ENCODE measurements at regions not wholly inside any gene's neighbourhood (a gene's known extent, or its start where the extent isn't known, plus 50 kb on each side); places are given as distances from the start of the nearest gene placed in this dataset.

DNA sequence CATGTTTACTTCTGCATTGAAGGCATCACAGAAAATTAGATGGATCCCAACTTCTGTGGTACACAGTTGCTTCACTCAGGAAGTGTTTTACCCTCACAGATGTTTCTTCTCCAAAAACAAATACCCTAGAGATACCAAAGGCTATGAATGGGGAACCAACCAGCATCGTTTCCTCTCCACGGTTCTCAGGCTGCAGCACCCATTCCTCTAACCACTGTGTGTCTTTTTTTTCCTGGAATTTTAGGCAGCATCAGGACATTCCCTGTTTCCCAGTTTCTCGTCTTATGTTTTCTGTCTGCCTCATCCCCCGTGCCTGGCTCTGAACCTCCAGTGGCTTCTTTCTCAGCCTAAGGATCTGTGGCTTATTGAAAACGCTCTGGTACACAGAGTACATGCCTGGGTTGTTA is 72.0 kb upstream of the TBX5 start:
- H3K4me3 ChIP-seq (ENCODE audit: low read depth, low read length), result no peak overlapping the region
- no peak for TF ChIP-seq CTCF (IDR thresholded peaks at IDR 0.05; ENCODE audit: low read depth, low read length)
- H3K27me3 ChIP-seq (ENCODE audit: insufficient read depth, low read depth, severe bottlenecking), result peaks cover 91% of the 10 kb centered on the region
- H3K27ac ChIP-seq, result no peak overlapping the region
- H3K9me3 ChIP-seq (ENCODE audit: severe bottlenecking), result no peaks in the 10 kb centered on the region
- DNase-seq, result no peak
- H3K36me3 ChIP-seq, result no peaks in the 10 kb centered on the region

GRCh38 chr12:114476159-114476558 is 70.2 kb upstream of the TBX5 start:
- H3K27me3 ChIP-seq (ENCODE audit: insufficient read depth, low read depth, severe bottlenecking), result peaks cover 91% of the 10 kb centered on the region

DNA sequence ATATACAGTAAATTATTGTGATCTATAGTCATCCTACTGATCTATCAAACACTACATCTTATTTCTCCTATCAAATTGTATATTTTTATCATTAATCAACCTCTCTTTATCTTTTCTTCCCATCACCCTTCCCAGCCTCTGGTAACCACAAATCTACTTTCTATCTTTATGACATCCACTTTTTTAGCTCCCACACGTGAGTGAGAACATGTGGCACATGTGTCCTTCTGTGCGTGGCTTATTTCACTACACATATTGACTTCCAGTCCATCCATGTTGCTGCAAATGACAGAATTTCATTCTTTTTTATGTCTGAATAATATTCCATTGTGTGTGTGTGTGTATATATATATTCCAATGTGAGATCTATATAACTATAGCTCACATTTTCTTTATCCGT is 67.8 kb upstream of the TBX5 start:
- Histone ChIP-seq H3K4me3 (ENCODE audit: low read depth, low read length) (no peak overlapping the region), H3K27me3 (ENCODE audit: insufficient read depth, low read depth, severe bottlenecking) (peaks cover 87% of the 10 kb centered on the region)
- no peak for DNase-seq

More at GRCh38 chr12:114476159-114476558, 70.2 kb upstream of the TBX5 start:
- H3K9me3 ChIP-seq (ENCODE audit: severe bottlenecking), result no peaks in the 10 kb centered on the region
- TF ChIP-seq CTCF (IDR thresholded peaks at IDR 0.05; ENCODE audit: low read depth, low read length), result peak; percentile 26; the same call in 1 of the 2 replicates
- H3K36me3 ChIP-seq, result no peaks in the 10 kb centered on the region
- H3K4me3 ChIP-seq (ENCODE audit: low read depth, low read length), result no peak overlapping the region
- DNase-seq, result no peak
- H3K27ac ChIP-seq, result no peak overlapping the region

GRCh38 chr12:114473018-114473417 is 67.1 kb upstream of the TBX5 start:
- TF ChIP-seq CTCF (IDR thresholded peaks at IDR 0.05; ENCODE audit: low read depth, low read length), result no peak
- Histone ChIP-seq H3K9me3 (ENCODE audit: severe bottlenecking) (no peaks in the 10 kb centered on the region), H3K27ac (no peak overlapping the region), H3K36me3 (no peaks in the 10 kb centered on the region), H3K4me3 (ENCODE audit: low read depth, low read length) (no peak overlapping the region), H3K27me3 (ENCODE audit: insufficient read depth, low read depth, severe bottlenecking) (peaks cover 80% of the 10 kb centered on the region)
- DNase-seq, result no peak

More for the DNA sequence above, 67.8 kb upstream of the TBX5 start:
- no peaks in the 10 kb centered on the region for H3K36me3 ChIP-seq
- no peak for TF ChIP-seq CTCF (IDR thresholded peaks at IDR 0.05; ENCODE audit: low read depth, low read length)
- H3K9me3 ChIP-seq (ENCODE audit: severe bottlenecking), result no peaks in the 10 kb centered on the region
- H3K27ac ChIP-seq, result no peak overlapping the region

- TF ChIP-seq CTCF (IDR thresholded peaks at IDR 0.05; ENCODE audit: low read depth, low read length), result no peak
- no peak for DNase-seq
- H3K36me3 ChIP-seq, result no peaks in the 10 kb centered on the region
- H3K27ac ChIP-seq, result no peak overlapping the region
- H3K9me3 ChIP-seq (ENCODE audit: severe bottlenecking), result no peaks in the 10 kb centered on the region
- no peak overlapping the region for H3K4me3 ChIP-seq (ENCODE audit: low read depth, low read length)
- peaks cover 68% of the 10 kb centered on the region for H3K27me3 ChIP-seq (ENCODE audit: insufficient read depth, low read depth, severe bottlenecking)
Observed at GRCh38 chr12:114457620-114458019, 51.7 kb upstream of the TBX5 start.

Data from WERI-Rb-1 (cell line).